ENCODE measurements at regions not wholly inside any gene's neighbourhood (a gene's known extent, or its start where the extent isn't known, plus 50 kb on each side); places are given as distances from the start of the nearest gene placed in this dataset.

GRCh38 chr1:66452162-66452561 lies 81.8 kb upstream of the SGIP1 start:
- TF ChIP-seq CTCF (IDR thresholded peaks at IDR 0.05) (no peak), POLR2A (IDR thresholded peaks at IDR 0.05) (no peak)
